ENCODE measurements at regions not wholly inside any gene's neighbourhood (a gene's known extent, or its start where the extent isn't known, plus 50 kb on each side); places are given as distances from the start of the nearest gene placed in this dataset.

DNA sequence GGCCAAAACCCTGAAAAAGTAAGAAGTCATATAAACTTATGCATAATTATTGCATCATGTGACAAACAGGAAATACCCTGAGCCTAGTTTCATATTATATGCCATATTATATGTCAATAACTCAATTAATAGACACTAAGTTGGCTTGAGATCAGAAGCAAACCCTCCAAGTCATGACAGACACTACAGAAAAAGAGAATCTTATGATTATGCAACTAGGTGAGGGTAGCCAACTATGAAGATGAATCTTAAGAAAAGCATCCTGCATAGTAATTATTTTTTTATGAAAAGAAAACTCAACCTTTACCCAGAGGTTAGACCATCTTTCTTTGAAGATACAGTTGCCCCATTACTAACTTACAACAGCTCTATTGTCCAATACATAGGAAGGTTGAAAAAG lies 192.4 kb upstream of the VEPH1 start:
- TF ChIP-seq CTCF (IDR thresholded peaks at IDR 0.05) (no peak), POLR2AphosphoS5 (IDR thresholded peaks at IDR 0.05) (no peak)

Measured in prostate gland (tissue), 2 donors.